H7 (cell line): ENCODE measurements at regions not wholly inside any gene's neighbourhood (a gene's known extent, or its start where the extent isn't known, plus 50 kb on each side); places are given as distances from the start of the nearest gene placed in this dataset.

ENCODE experiments used
- DNase-seq: peaks from one replicate; pipeline ENCODE4 v3.0.0; 2012
- H3K27me3 ChIP-seq: 2 replicates; pipeline ENCODE4 v1.6.0; 2011; ENCODE audit warnings: mild to moderate bottlenecking, low read length; ENCODE audit not compliant: control insufficient read depth, insufficient read depth
- H3K36me3 ChIP-seq: replicated peaks from 2 replicates; pipeline ENCODE4 v1.5.1; 2011; ENCODE audit warnings: low read length; ENCODE audit not compliant: control insufficient read depth, insufficient read depth
- H3K4me3 ChIP-seq: 2 replicates; pipeline ENCODE4 v1.5.1; 2011; ENCODE audit warnings: low read depth, mild to moderate bottlenecking, control low read depth, low read length, moderate library complexity; ENCODE audit not compliant: insufficient read depth

DNA sequence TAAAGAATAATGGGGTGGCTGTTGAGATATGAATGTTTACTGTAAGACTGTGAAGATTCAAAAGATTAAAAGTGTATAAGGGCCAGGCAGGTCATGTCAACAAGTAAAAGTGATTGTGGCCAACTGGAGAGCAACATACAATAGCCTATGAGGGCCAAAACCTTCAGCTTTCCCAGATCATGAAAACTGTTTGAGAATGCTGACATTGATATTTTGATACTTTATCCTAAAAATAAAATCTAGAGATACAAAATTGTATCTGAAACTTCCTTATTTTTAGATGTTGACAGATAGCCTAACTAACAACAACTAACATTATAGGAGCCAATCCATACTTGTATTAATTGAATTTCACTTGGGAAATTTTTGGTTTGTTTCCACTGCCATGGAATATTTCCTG is 70.3 kb upstream of the PAK5 start:
- Histone ChIP-seq H3K36me3 (no peaks in the 10 kb centered on the region), H3K4me3 (no peak overlapping the region), H3K27me3 (no peaks in the 10 kb centered on the region)
- no peak for DNase-seq

DNA sequence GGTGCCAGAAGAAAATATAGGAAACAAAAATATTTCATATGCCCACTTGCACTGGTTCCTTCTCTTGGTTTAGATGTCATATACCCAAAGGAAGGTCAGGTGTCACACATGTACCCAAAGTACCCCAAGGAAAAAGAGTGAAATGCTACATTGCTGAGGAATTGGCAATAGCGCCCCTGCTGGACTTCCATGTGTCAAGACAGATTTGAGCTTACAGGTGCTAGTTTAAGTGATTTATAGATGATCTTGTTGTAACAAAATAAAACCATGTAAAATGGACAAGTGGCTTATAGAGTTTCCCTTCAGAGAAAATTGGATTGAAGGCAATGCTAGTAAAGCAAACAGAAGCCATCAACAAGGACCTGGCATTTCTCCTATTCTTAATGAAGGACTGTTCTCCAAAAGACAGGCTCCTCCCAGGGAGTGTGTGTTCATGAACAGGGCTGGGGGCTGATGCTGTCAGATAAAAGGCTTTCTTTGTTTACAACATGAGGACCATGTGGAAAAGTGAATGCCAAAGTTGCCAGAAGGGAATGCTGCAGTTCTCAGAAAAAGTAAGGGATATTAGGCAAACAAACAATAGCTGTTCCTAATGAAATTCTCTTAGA is 64.3 kb upstream of the PAK5 start:
- no peaks in the 10 kb centered on the region for H3K36me3 ChIP-seq
- peak; percentile 4 for DNase-seq
- H3K27me3 ChIP-seq = no peaks in the 10 kb centered on the region; the same call in 1 of the 2 replicates

DNA sequence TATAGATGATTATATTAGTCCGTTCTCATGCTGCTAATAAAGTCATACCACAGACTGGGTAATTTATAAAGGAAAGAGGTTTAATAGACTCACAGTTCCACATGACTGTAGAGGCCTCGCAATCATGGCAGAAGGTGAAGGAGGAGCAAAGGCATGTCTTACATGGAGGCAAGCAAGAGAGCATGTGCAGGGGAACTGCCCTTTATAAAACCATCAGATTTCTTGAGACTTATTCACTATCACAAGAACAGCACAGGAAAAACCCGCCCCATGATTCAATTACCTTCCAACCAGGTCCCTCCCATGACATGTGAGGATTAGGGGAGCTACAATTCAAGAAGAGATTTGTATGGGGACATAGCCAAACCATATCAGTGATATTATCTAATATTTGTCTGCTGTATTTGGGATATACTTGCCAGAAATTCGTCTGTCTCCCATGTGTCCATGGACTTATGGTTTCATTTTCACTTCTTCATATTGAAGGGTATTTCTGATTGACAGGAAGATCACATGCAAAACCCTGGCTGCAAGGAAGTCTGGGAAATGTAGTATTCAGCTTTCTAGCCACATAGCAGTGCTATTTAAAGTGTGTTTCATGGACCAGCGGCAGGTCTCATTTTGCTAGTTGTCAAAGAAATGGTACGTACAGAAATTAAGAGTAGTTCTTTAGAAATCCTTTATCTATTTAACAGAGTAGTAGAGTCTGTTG is 50.5 kb upstream of the PAK5 start:
- DNase-seq = no peak
- no peak overlapping the region for H3K4me3 ChIP-seq
- no peaks in the 10 kb centered on the region for H3K27me3 ChIP-seq

More for the DNA sequence above, 64.3 kb upstream of the PAK5 start:
- no peak overlapping the region for H3K4me3 ChIP-seq

More for the DNA sequence above, 50.5 kb upstream of the PAK5 start:
- H3K36me3 ChIP-seq = no peaks in the 10 kb centered on the region
